IMR-90 (cell line): ENCODE measurements at regions not wholly inside any gene's neighbourhood (a gene's known extent, or its start where the extent isn't known, plus 50 kb on each side); places are given as distances from the start of the nearest gene placed in this dataset.

Experiments used
- ATAC-seq: fragments of 200-7000 bp; cut with Tn5 transposase; 2 replicates; pipeline ENCODE4 v1.9.1; 2020; ENCODE audit warnings: low read depth, mild to moderate bottlenecking, moderate library complexity
- BruUV-seq: library from RNA; stranded (reverse); fragments of 400-500 nt; replicated peaks from 2 replicates; lab custom pipeline; 2021; lab: Mats Ljungman, UMichigan
- CTCF ChIA-PET: fragments of 300-600 bp; formaldehyde crosslinking; extraction: SDS; loops from one replicate; lab custom pipeline; 2021; ENCODE audit warnings: antibody characterized with exemption; lab: Yijun Ruan, JAX
- POLR2A ChIA-PET: fragments of 300-600 bp; sonication (Branson Sonifier 250); formaldehyde crosslinking; loops from one replicate; lab custom pipeline; 2022; ENCODE audit warnings: antibody characterized with exemption; ENCODE audit not compliant: unreplicated experiment; lab: Charles Lee
- DNase-seq: peaks from one replicate; pipeline ENCODE4 v3.0.0; 2013
- H2AFZ ChIP-seq: replicated peaks from 2 replicates; pipeline ENCODE3; 2013; ENCODE audit warnings: low read length, mild to moderate bottlenecking; ENCODE audit not compliant: poor library complexity
- H2AK5ac ChIP-seq: 2 replicates; pipeline ENCODE4 v1.6.1; 2013; ENCODE audit warnings: low read depth, low read length, inconsistent platforms
- H2AK9ac ChIP-seq: replicated peaks from 2 replicates; pipeline ENCODE3; 2013; ENCODE audit warnings: mild to moderate bottlenecking, low read depth, low read length, moderate library complexity; ENCODE audit not compliant: poor library complexity
- H2BK120ac ChIP-seq: 2 replicates; pipeline ENCODE4 v1.6.1; 2013; ENCODE audit warnings: low read depth, low read length, inconsistent platforms
- H2BK15ac ChIP-seq: 3 replicates; pipeline ENCODE4 v1.6.1; 2013; ENCODE audit warnings: low read depth, low read length, inconsistent platforms
- H2BK20ac ChIP-seq: 2 replicates; pipeline ENCODE4 v1.6.1; 2013; ENCODE audit warnings: low read depth, mild to moderate bottlenecking, inconsistent platforms, low read length, moderate library complexity
- H2BK5ac ChIP-seq: 2 replicates; pipeline ENCODE4 v1.6.1; 2013; ENCODE audit warnings: mild to moderate bottlenecking, low read depth, low read length, inconsistent platforms; ENCODE audit not compliant: poor library complexity, severe bottlenecking
- H3K14ac ChIP-seq: replicated peaks from 2 replicates; pipeline ENCODE4 v1.6.1; 2013; ENCODE audit warnings: low read depth, low read length, inconsistent platforms
- H3K18ac ChIP-seq: 2 replicates; pipeline ENCODE4 v1.6.1; 2013; ENCODE audit warnings: low read depth, low read length, control low read depth
- H3K23ac ChIP-seq: 2 replicates; pipeline ENCODE4 v1.6.1; 2013; ENCODE audit warnings: low read depth, low read length, inconsistent platforms
- H3K27ac ChIP-seq: 2 replicates; pipeline ENCODE4 v1.5.1; 2013; ENCODE audit warnings: mild to moderate bottlenecking, control low read depth, low read length; ENCODE audit not compliant: insufficient read depth
- H3K27me3 ChIP-seq: 2 replicates; pipeline ENCODE4 v1.6.1; 2013; ENCODE audit warnings: low read length; ENCODE audit not compliant: control insufficient read depth, insufficient read depth
- H3K36me3 ChIP-seq: 2 replicates; pipeline ENCODE4 v1.6.1; 2013; ENCODE audit warnings: low read length, mixed read lengths; ENCODE audit not compliant: control insufficient read depth, insufficient read depth
- H3K4ac ChIP-seq: 2 replicates; pipeline ENCODE4 v1.6.1; 2013; ENCODE audit warnings: low read depth, low read length, inconsistent platforms
- H3K4me1 ChIP-seq: 2 replicates; pipeline ENCODE4 v1.6.1; 2013; ENCODE audit warnings: low read length, mixed read lengths; ENCODE audit not compliant: control insufficient read depth, insufficient read depth
- H3K4me2 ChIP-seq: 2 replicates; pipeline ENCODE4 v1.6.1; 2013; ENCODE audit warnings: low read depth, mild to moderate bottlenecking, control low read depth, low read length, moderate library complexity
- H3K4me3 ChIP-seq: 2 replicates; pipeline ENCODE4 v1.5.1; 2013; ENCODE audit warnings: low read depth, mild to moderate bottlenecking, control low read depth, low read length, moderate library complexity; ENCODE audit not compliant: insufficient read depth
- H3K56ac ChIP-seq: 2 replicates; pipeline ENCODE4 v1.6.1; 2013; ENCODE audit warnings: low read length, inconsistent platforms; ENCODE audit not compliant: insufficient read depth; ENCODE audit errors: extremely low read depth
- H3K79me1 ChIP-seq, 2 experiments: 2 replicates each; pipeline ENCODE4 v1.6.1; 2013; ENCODE audit warnings: low read length in 2 of 2, inconsistent platforms in 1 of 2, low read depth in 1 of 2
- H3K9ac ChIP-seq: 2 replicates; pipeline ENCODE4 v1.6.1; 2013; ENCODE audit warnings: low read depth, low read length, control low read depth
- H3K9me1 ChIP-seq: 2 replicates; pipeline ENCODE4 v1.6.1; 2013; ENCODE audit warnings: low read length, inconsistent platforms; ENCODE audit not compliant: insufficient read depth
- H3K9me3 ChIP-seq: 2 replicates; pipeline ENCODE4 v1.6.1; 2013; ENCODE audit warnings: low read length; ENCODE audit not compliant: control insufficient read depth, insufficient read depth
- H4K20me1 ChIP-seq: 2 replicates; pipeline ENCODE4 v1.6.1; 2013; ENCODE audit warnings: low read length, inconsistent platforms; ENCODE audit not compliant: insufficient read depth
- H4K5ac ChIP-seq: 2 replicates; pipeline ENCODE4 v1.6.1; 2013; ENCODE audit warnings: mild to moderate bottlenecking, low read depth, low read length, control low read depth
- H4K8ac ChIP-seq, 2 experiments: 2 replicates each; pipeline ENCODE4 v1.6.1; 2013; ENCODE audit warnings: low read depth in 2 of 2, low read length in 2 of 2, control low read depth in 1 of 2, inconsistent platforms in 1 of 2
- H4K91ac ChIP-seq: 2 replicates; pipeline ENCODE4 v1.6.1; 2013; ENCODE audit warnings: low read depth, low read length, inconsistent platforms; ENCODE audit not compliant: insufficient read depth
- FOS ChIP-seq: fragments of 150-350 bp; IDR thresholded peaks from 2 replicates; pipeline ENCODE4 v1.6.1; 2016; ENCODE audit warnings: low read depth, low read length
- SMC3 ChIP-seq: fragments of 150-350 bp; IDR thresholded peaks from 2 replicates; pipeline ENCODE4 v1.6.1; 2016; ENCODE audit warnings: low read depth, mild to moderate bottlenecking, antibody characterized with exemption, low read length, moderate library complexity
- WGBS, 2 experiments: methylation state at CpG; one replicate each; pipeline versions ENCODE4 v1.1.5 to v1.1.7; 2013; ENCODE audit warnings: missing lambda C conversion rate in 2 of 2; ENCODE audit not compliant: insufficient read length in 1 of 2; ENCODE audit errors: extremely low coverage in 2 of 2; 5-methylcytosine and 5-hydroxymethylcytosine counted together
- dilution Hi-C: fragments of 300-500 bp; cut with HindIII; formaldehyde crosslinking; loops from one replicate; pipeline ENCODE4 v1.14.3; 2018; ENCODE audit warnings: low sequenced_read_pairs; ENCODE audit not compliant: unreplicated experiment
- in situ Hi-C: fragments of 300-500 bp; cut with MboI; formaldehyde crosslinking; loops from 3 replicates; pipeline ENCODE4 v1.14.3; 2019; ENCODE audit warnings: low sequenced_read_pairs, inconsistent platforms, mixed read lengths
- intact Hi-C: fragments of 100-400 bp; cut with micrococcal nuclease; formaldehyde crosslinking; loops from 2 replicates; pipeline ENCODE4 v1.10.0; 2022

- in situ Hi-C loops (no loop called here), dilution Hi-C loops (no loop called here), intact Hi-C loops (no loop called here)
- Histone ChIP-seq H3K4me1 (peaks cover 46% of the 10 kb centered on the region), H2AK5ac (peak overlapping the region; percentile 99), H3K79me1 (peaks cover 70 to 97% of the 10 kb centered on the region in 2 experiments), H2BK5ac (peak overlapping the region; percentile 21), H2BK20ac (no peak overlapping the region), H2BK15ac (no peak overlapping the region), H3K18ac (no peak overlapping the region; the same call in 1 of the 2 replicates), H3K9ac (no peak overlapping the region), H3K4me2 (no peak overlapping the region), H3K23ac (no peak overlapping the region), H3K36me3 (peaks cover 12% of the 10 kb centered on the region), H4K91ac (peak overlapping the region; percentile 96), H4K8ac (peak overlapping the region in 1 of 2 experiments; percentile 66; a peak in 2 of 4 replicates), H4K5ac (no peak overlapping the region), H3K56ac (no peak overlapping the region), H3K4ac (peak overlapping the region; percentile 60), H3K27ac (no peak overlapping the region), H2BK120ac (peak overlapping the region; percentile 87), H2AFZ (no peak overlapping the region), H3K9me1 (peaks cover 70% of the 10 kb centered on the region), H4K20me1 (peaks cover 14% of the 10 kb centered on the region), H2AK9ac (no peak overlapping the region), H3K27me3 (no peaks in the 10 kb centered on the region), H3K14ac (peak overlapping the region; percentile 88), H3K9me3 (no peaks in the 10 kb centered on the region), H3K4me3 (no peak overlapping the region)
- ChIA-PET POLR2A (no interaction called here), CTCF (no interaction called here)
- WGBS, 2 experiments, result 100% methylated on average over 1 of the region's 8 CpGs; no CpG with 5 or more reads in 1 of the 2 experiments
- BruUV-seq, result no TSS peak
- DNase-seq (no peak), ATAC-seq (no peak)
- TF ChIP-seq FOS (no peak), SMC3 (no peak)
Measured at GRCh38 chr2:120919216-120919615, 183.5 kb downstream of the GLI2 start.
